Esophagus muscularis mucosa (tissue), 4 donors: ENCODE measurements at regions not wholly inside any gene's neighbourhood (a gene's known extent, or its start where the extent isn't known, plus 50 kb on each side); places are given as distances from the start of the nearest gene placed in this dataset.

Experiments used
- EP300 ChIP-seq: sonication (generic); formaldehyde crosslinking; IDR thresholded peaks from one replicate; pipeline ENCODE4 v1.6.1; 2017; ENCODE audit warnings: antibody characterized with exemption
- POLR2A ChIP-seq: fragments of 450-650 bp; IDR thresholded peaks from one replicate; pipeline ENCODE4 v1.6.1; 2017; ENCODE audit warnings: antibody characterized with exemption, moderate library complexity, mild to moderate bottlenecking, low read depth
- TF ChIP-seq, protein P1 (sequence below), 3 experiments: fragments of 200-600 bp in 2 of 3; fragments of 450-650 bp in 1 of 3; sonication (generic) in 2 of 3; IDR thresholded peaks; one replicate each; pipeline ENCODE4 v1.5.1; 2017 to 2019; ENCODE audit warnings: antibody characterized with exemption in 3 of 3, mild to moderate bottlenecking in 2 of 3, moderate library complexity in 1 of 3

DNA sequence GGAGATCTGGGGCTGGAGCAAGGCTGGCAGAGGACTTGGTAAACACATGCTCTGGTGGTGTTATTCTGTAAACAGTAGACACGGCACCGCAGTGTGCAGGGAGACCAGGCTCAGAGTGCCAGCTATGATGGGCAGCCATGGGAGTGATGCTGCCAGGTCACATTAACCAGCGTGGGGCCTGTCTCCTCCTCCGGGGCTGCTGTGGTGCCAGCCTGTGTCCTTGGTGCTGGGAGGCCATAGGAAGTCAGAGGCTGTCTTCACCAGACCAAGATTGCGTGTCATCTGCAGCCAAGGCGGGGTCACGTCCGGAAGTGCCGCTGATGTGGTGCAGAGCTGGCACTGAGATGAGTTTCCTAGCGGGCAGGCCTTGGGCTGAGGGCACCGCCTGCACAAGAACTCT, 236.0 kb downstream of the GLRX3 start:
- TF ChIP-seq EP300, result no peak
- no peak for TF ChIP-seq POLR2A
- TF ChIP-seq, protein P1, sequence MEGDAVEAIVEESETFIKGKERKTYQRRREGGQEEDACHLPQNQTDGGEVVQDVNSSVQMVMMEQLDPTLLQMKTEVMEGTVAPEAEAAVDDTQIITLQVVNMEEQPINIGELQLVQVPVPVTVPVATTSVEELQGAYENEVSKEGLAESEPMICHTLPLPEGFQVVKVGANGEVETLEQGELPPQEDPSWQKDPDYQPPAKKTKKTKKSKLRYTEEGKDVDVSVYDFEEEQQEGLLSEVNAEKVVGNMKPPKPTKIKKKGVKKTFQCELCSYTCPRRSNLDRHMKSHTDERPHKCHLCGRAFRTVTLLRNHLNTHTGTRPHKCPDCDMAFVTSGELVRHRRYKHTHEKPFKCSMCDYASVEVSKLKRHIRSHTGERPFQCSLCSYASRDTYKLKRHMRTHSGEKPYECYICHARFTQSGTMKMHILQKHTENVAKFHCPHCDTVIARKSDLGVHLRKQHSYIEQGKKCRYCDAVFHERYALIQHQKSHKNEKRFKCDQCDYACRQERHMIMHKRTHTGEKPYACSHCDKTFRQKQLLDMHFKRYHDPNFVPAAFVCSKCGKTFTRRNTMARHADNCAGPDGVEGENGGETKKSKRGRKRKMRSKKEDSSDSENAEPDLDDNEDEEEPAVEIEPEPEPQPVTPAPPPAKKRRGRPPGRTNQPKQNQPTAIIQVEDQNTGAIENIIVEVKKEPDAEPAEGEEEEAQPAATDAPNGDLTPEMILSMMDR (IDR thresholded peaks at IDR 0.05), result no peak
